ENCODE measurements at regions not wholly inside any gene's neighbourhood (a gene's known extent, or its start where the extent isn't known, plus 50 kb on each side); places are given as distances from the start of the nearest gene placed in this dataset.

DNA sequence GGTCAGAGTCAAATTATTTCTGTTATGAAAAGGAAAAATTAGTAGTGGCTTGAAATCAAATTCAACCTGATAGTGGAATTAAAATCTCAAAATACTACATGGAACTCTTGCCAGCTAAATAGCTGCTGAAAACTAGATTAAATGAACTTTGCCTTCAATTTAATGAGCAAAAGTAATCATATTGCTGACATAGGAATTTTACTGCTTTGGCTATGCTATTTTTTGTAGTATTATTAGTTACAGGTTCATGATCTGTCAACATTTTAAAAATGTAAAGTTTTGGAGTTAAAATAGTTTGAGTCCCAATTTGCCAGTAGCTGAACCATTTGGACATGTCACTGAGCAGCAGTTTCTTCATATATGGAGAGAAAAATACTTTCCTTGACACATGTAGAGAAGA, 81.4 kb downstream of the RERGL start:
- DNase-seq (no peak), ATAC-seq (no peak)
- no peaks in the 10 kb centered on the region for H3K27me3 Mint-ChIP-seq
- H3K4me3 Mint-ChIP-seq = no peak overlapping the region
- no peaks in the 10 kb centered on the region for H3K36me3 Mint-ChIP-seq
- H3K4me1 Mint-ChIP-seq = no peaks in the 10 kb centered on the region
- CTCF ChIA-PET = no interaction called here
- H3K9me3 Mint-ChIP-seq (ENCODE audit: low read depth) = peaks cover 7% of the 10 kb centered on the region
- H3K27ac Mint-ChIP-seq = no peak overlapping the region

DNA sequence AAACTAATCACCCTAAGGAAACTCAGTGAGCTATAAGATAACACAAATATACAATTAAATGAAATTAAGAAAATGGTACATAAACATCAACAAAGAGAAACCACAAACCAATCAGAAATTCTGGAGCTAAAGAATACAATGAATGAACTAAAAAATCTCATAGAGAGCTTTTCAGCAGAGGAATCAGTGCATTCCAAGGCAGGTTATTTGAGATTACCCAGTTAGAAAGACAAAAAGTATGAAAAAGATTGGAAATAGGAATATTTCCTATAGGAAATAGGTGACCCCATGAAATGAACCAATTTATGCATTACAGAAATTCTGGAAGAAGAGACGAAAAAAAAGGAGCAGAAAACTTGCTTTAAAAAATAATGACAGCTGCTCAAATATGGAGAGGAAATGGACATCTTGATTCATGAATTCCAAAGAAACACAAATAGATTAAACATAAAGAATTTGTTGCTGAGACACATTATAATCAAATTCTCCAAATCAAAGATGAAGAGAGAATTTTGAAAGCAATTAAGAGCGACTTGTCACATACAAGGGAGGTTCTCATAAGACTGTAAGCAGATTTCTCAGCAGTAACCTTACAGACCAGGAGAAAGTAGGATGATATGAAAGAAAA, 90.7 kb downstream of the RERGL start:
- DNase-seq (no peak), ATAC-seq (no peak)
- no peak overlapping the region for H3K27ac Mint-ChIP-seq
- no peaks in the 10 kb centered on the region for H3K27me3 Mint-ChIP-seq
- no peak overlapping the region for H3K4me3 Mint-ChIP-seq
- CTCF ChIA-PET = no interaction called here
- H3K9me3 Mint-ChIP-seq (ENCODE audit: low read depth) = peaks cover 18% of the 10 kb centered on the region
- H3K4me1 Mint-ChIP-seq = no peaks in the 10 kb centered on the region
- H3K36me3 Mint-ChIP-seq = no peaks in the 10 kb centered on the region

DNA sequence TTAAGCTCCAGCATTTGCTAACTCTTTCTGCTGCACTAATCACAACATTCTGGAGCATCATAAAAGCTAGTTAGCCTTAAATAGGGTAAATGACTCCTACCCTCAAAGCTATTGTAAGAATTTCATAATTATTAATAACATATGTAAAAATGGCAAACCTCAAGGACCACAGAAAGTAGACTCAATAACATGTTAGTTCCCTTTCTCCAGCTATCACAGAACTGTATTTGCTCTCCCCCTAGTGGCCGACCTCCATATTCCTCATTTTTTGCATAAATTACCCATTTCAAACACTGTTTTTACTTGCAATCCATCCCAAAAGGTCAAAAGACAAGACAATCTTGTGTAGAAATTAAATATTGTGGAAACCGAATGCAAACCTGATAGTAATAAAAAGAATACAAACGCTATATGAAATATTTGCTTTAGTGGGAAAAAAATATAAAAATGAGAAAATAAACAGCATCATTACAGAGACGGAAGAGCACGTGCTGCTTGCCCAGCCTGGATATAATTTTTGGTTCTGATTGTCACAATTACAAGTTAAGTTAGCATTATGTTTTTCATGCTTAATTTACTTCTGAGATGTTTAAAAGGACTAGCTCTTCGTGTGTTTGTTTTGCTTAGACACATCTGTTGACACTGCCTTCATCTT, 97.9 kb downstream of the RERGL start:
- no peak overlapping the region for H3K4me3 Mint-ChIP-seq
- no peaks in the 10 kb centered on the region for H3K9me3 Mint-ChIP-seq (ENCODE audit: low read depth)
- no peaks in the 10 kb centered on the region for H3K27me3 Mint-ChIP-seq
- DNase-seq = no peak
- H3K4me1 Mint-ChIP-seq = no peaks in the 10 kb centered on the region
- H3K36me3 Mint-ChIP-seq = no peaks in the 10 kb centered on the region
- no peak for ATAC-seq
- no peak overlapping the region for H3K27ac Mint-ChIP-seq
- CTCF ChIA-PET = interaction anchor here (0.7 to 1.4 kb wide), 4 partner anchors 9 to 33 kb away, joined by 3 read pairs; no protein-coding TSS in a partner anchor

DNA sequence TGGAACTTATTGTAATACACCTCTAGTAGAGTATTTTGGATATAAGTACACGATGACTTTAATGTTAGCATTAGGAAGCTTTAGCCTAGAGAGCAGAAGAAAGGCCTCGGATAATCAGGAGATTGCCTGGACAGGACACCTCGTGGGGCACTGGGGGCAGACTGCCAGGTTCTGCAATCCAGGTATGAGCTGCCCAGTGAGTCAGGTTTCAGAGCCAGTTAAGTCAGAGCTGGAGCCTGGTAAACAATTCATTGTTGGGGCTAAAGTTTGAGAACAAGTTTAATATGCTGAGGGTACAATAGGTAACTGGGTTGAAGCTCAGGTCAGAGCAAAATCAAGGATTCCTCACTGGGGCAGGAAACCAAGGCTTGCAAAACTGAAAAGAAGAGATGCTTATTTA, 107.4 kb downstream of the RERGL start:
- Mint-ChIP-seq H3K27ac (no peak overlapping the region), H3K4me1 (no peaks in the 10 kb centered on the region), H3K27me3 (no peaks in the 10 kb centered on the region), H3K36me3 (no peaks in the 10 kb centered on the region), H3K4me3 (no peak overlapping the region), H3K9me3 (ENCODE audit: low read depth) (peaks cover 12% of the 10 kb centered on the region)
- ATAC-seq (no peak), DNase-seq (no peak)
- CTCF ChIA-PET = no interaction called here

DNA sequence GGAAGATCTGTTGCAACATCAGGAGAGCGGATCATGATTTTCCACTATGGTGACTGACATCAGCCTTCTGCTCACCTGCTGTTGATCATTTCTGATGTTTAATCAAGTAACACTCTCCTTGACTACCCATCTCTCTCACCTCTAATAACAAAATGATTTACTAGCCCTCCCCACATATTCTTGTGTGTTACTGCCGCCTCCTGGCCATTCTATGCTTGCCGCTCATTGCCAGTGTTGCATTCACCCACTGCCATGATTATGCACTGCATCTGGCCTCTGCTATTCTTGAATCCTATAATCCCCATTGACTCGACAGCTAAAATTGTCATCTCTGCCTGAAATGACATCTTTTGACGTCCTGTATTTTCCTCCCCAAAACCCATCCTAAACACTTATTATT, 113.8 kb downstream of the RERGL start:
- CTCF ChIA-PET = no interaction called here
- H3K36me3 Mint-ChIP-seq = no peaks in the 10 kb centered on the region
- peaks cover 14% of the 10 kb centered on the region for H3K9me3 Mint-ChIP-seq (ENCODE audit: low read depth)
- DNase-seq = no peak
- no peaks in the 10 kb centered on the region for H3K27me3 Mint-ChIP-seq
- ATAC-seq = no peak
- H3K4me1 Mint-ChIP-seq = no peaks in the 10 kb centered on the region
- H3K4me3 Mint-ChIP-seq = no peak overlapping the region
- H3K27ac Mint-ChIP-seq = no peak overlapping the region

DNA sequence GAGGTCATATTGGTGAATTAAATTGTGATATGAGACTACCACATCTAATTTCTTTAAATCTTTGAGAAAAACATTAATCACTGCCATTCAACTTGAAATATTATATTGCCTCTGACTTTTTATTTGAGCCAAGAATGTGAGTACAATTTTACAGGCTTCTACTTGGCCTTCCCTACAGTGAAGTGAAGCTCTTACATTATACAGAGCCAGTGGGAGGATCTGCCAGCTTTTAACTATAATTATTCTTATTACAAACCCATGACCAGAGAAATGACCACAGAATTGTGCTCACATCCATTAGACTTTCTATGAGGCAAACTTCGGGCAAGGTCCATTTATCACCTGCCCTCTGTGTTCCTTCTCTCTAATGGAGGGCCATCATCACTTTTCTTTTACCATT, 114.2 kb downstream of the RERGL start:
- CTCF ChIA-PET = no interaction called here

DNA sequence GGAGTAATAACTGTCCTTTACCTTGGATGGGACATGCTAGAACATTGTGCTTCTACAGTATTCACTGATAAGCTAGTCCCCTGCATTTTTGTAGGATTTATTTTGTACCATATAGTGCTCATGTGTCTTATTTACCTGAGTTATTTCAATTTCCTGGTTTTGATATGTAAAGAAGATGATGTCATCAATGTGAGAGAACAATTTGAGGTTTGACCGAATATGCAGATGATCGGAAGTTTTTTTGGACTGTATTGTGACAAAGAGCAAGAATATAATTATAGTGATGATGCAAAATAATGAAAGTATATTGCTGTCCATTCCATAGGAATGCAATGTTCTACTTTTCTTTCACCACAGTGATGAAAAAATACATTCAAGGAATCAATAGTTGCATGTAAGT, 114.8 kb downstream of the RERGL start:
- Mint-ChIP-seq H3K27me3 (no peaks in the 10 kb centered on the region), H3K36me3 (no peaks in the 10 kb centered on the region), H3K9me3 (ENCODE audit: low read depth) (peaks cover 14% of the 10 kb centered on the region), H3K27ac (no peak overlapping the region), H3K4me1 (no peaks in the 10 kb centered on the region), H3K4me3 (no peak overlapping the region)
- ATAC-seq = no peak
- CTCF ChIA-PET = no interaction called here
- DNase-seq = no peak

More for the DNA sequence above, 114.2 kb downstream of the RERGL start:
- Mint-ChIP-seq H3K27me3 (no peaks in the 10 kb centered on the region), H3K36me3 (no peaks in the 10 kb centered on the region), H3K4me3 (no peak overlapping the region), H3K27ac (no peak overlapping the region), H3K9me3 (ENCODE audit: low read depth) (peaks cover 14% of the 10 kb centered on the region), H3K4me1 (no peaks in the 10 kb centered on the region)
- no peak for DNase-seq
- no peak for ATAC-seq

DNA sequence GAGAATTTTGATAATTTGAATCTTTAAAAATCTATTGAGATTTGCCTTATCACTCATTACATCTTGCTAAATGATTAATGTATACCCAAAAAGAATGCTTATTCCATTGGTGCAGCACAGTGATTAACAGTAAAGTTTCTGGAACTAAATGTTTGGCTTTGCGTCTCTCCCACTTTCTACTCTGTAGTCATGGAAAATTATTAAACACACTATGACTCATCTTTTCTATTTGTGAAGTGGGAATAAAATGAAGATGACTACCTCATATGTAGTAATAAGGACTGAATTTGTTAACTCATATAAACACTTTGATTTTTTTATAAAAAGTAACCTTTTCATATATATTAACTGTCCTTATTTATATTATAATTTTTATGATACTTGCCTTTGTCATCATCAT, 118.1 kb downstream of the RERGL start:
- CTCF ChIA-PET = no interaction called here

DNA sequence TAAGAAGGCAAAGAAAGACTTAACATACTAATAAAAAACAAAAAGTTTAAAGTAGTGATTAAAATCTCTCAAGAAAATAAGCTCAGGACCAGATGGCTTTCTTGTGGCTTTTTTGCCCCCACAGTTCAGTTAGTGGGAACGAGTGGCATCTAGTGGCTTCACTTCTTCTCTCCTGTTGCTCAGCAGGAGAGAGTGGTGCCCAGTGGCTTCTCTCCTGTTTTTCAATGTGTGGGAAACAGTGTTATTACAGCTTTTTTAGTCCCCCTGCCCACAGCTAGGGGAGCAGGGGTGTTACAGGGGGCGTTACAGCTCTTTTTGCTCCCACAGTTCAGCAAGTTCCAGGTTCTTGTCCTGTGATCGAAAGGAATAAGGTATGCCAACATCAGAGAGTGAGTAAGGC, 135.2 kb downstream of the RERGL start:
- H3K4me3 Mint-ChIP-seq = no peak overlapping the region
- CTCF ChIA-PET = no interaction called here
- no peaks in the 10 kb centered on the region for H3K36me3 Mint-ChIP-seq
- no peak for DNase-seq
- no peak for ATAC-seq
- peaks cover 12% of the 10 kb centered on the region for H3K9me3 Mint-ChIP-seq (ENCODE audit: low read depth)
- no peak overlapping the region for H3K27ac Mint-ChIP-seq
- H3K4me1 Mint-ChIP-seq = no peaks in the 10 kb centered on the region
- H3K27me3 Mint-ChIP-seq = no peaks in the 10 kb centered on the region

More for the DNA sequence above, 118.1 kb downstream of the RERGL start:
- Mint-ChIP-seq H3K4me1 (no peaks in the 10 kb centered on the region), H3K27ac (no peak overlapping the region), H3K9me3 (ENCODE audit: low read depth) (peaks cover 14% of the 10 kb centered on the region), H3K4me3 (no peak overlapping the region), H3K36me3 (no peaks in the 10 kb centered on the region), H3K27me3 (no peaks in the 10 kb centered on the region)
- ATAC-seq (no peak), DNase-seq (no peak)

DNA sequence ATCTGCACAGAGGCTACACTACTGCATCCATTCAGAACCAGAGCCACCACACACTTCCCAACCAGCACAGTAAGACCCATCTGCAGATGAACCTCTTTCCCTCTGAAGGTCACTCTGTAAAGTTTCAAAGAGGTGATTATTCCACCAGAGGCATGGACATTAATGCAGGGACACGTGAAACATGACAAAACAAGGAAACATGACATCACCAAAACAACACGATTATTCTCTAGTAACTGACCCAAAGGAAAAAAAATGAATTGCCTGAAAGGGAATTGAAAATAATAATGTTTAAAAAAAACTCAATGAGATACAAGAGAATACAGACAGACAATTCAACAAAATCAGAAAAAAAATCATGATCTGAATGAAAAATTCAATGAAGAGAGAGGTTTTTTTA, 139.1 kb downstream of the RERGL start:
- H3K9me3 Mint-ChIP-seq (ENCODE audit: low read depth) = peaks cover 10% of the 10 kb centered on the region

DNA sequence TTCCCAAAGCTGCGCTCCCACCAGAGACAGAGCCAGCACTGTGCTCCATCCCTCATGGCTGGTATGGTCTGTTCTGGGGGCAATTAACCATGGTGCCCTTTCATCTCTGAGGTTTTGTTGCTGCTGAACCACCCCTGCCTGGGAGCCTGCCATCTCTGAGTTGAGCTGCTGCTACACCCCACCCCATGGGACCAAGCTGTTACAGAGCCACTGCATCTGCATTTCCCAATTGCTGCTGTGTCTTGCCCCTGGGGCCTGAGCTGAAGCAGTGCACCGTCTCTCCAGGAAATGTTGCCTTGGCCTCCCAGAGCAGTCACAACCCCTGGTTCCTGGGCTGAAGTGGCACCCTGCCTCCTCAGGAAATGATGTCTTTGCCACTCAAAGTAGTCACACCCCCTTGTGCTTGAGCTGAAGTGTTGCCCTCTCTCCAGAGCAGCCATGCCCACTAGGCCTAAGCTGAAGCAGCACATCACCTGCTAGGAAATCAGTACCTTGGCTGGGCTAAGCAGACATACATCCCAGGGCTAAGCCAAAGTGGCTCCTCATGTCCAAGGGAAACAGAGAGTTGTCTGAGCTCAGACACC, 140.3 kb downstream of the RERGL start:
- no peaks in the 10 kb centered on the region for H3K4me1 Mint-ChIP-seq
- no peaks in the 10 kb centered on the region for H3K27me3 Mint-ChIP-seq
- no peak overlapping the region for H3K27ac Mint-ChIP-seq
- DNase-seq (no peak), ATAC-seq (no peak)
- CTCF ChIA-PET = no interaction called here
- H3K9me3 Mint-ChIP-seq (ENCODE audit: low read depth) = peaks cover 9% of the 10 kb centered on the region
- H3K4me3 Mint-ChIP-seq = no peak overlapping the region
- no peaks in the 10 kb centered on the region for H3K36me3 Mint-ChIP-seq

More for the DNA sequence above, 139.1 kb downstream of the RERGL start:
- H3K4me1 Mint-ChIP-seq = no peaks in the 10 kb centered on the region
- H3K4me3 Mint-ChIP-seq = no peak overlapping the region
- CTCF ChIA-PET = no interaction called here
- DNase-seq = no peak
- H3K27me3 Mint-ChIP-seq = no peaks in the 10 kb centered on the region
- no peak for ATAC-seq
- H3K36me3 Mint-ChIP-seq = no peaks in the 10 kb centered on the region
- H3K27ac Mint-ChIP-seq = no peak overlapping the region

DNA sequence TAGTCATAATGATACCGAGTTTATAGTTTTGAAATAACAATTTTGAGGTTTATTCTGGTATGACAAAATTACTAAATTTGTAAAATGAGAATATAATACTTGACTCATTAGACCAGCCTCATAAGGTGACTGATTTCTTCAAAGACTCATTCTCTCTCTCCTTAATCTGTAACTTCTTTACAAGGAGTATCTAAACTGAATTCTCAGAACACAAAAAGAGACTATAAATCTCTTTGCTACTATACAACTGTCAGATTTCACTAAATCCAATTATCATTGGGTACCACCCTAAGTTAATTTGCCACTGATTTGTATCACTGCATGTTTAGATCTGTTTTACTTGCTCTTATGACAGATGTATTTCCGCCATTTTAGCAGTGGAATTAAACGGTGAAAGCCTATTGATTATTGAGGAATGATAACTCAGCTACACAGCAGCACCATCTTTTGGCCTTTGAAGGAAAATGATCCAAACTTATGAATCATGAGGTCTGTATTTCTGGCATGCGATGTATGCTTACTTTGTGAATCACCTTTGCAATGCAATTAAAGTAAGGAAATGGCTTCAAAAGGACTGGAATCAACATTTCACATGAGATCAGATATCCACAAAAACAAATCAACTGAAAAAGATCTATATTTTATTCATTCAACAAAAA, 161.2 kb downstream of the RERGL start:
- no peaks in the 10 kb centered on the region for H3K4me1 Mint-ChIP-seq
- no peak for ATAC-seq

DNA sequence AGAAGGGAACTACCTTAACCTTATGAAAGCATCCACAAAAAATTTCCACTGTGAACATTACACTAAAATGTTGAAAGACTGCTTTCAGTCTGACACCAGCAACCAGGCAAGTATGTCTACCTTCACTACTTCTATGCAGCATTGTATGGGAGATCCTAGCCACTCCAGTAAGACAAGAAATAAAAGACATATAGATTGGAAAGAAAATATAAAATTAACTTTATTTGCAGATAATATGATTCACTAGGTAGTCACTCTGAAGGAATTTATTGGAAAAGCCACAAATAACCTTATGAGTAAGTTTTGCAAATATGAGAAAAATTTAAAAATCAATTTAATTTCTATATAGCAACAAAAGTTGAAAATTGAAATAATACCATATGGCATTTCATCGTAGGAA, 172.0 kb downstream of the RERGL start:
- ATAC-seq (no peak), DNase-seq (no peak)
- Mint-ChIP-seq H3K36me3 (no peaks in the 10 kb centered on the region), H3K27me3 (no peaks in the 10 kb centered on the region), H3K27ac (no peak overlapping the region), H3K4me1 (no peaks in the 10 kb centered on the region), H3K9me3 (ENCODE audit: low read depth) (peaks cover 20% of the 10 kb centered on the region), H3K4me3 (no peak overlapping the region)
- CTCF ChIA-PET = no interaction called here

More for the DNA sequence above, 161.2 kb downstream of the RERGL start:
- no peak for DNase-seq
- no peaks in the 10 kb centered on the region for H3K36me3 Mint-ChIP-seq
- H3K27ac Mint-ChIP-seq = no peak overlapping the region
- CTCF ChIA-PET = no interaction called here
- H3K9me3 Mint-ChIP-seq (ENCODE audit: low read depth) = peaks cover 8% of the 10 kb centered on the region
- no peak overlapping the region for H3K4me3 Mint-ChIP-seq
- H3K27me3 Mint-ChIP-seq = no peaks in the 10 kb centered on the region

DNA sequence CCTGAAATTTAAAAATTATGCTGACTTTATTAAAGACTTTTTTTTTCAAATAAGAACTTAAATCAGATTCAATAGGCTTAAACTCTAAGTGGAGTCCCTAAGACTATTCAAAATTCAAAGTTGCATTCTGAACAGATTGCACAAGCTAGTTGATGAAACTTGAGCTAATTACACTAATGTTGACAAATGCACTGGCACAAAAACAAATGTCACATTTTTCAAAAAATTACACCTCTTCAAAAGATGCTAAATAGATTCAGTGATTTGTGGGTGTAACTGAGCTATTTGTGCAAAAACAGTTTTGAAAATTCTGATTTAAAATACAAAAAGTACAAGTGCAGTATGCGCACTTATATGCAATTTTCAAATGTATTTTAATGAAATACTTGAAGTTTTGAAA, 205.4 kb downstream of the RERGL start:
- Mint-ChIP-seq H3K27me3 (no peaks in the 10 kb centered on the region), H3K27ac (no peak overlapping the region), H3K4me3 (no peak overlapping the region), H3K4me1 (no peaks in the 10 kb centered on the region), H3K36me3 (no peaks in the 10 kb centered on the region), H3K9me3 (ENCODE audit: low read depth) (peaks cover 6% of the 10 kb centered on the region)
- CTCF ChIA-PET = no interaction called here
- DNase-seq (no peak), ATAC-seq (no peak)
